AG04449 (cell line): ENCODE measurements at regions not wholly inside any gene's neighbourhood (a gene's known extent, or its start where the extent isn't known, plus 50 kb on each side); places are given as distances from the start of the nearest gene placed in this dataset.

Experiments
- CTCF ChIA-PET: fragments of 350-600 bp; formaldehyde crosslinking; extraction: SDS; loops from one replicate; lab custom pipeline; 2021; ENCODE audit warnings: antibody characterized with exemption; lab: Yijun Ruan, JAX
- POLR2A ChIA-PET: fragments of 400-600, 350-600 bp; formaldehyde crosslinking; extraction: SDS; loops from one replicate; lab custom pipeline; 2020; ENCODE audit warnings: antibody characterized with exemption, inconsistent platforms; lab: Yijun Ruan, JAX
- DNase-seq: peaks from one replicate; pipeline ENCODE4 v3.0.0-alpha.2; 2010; ENCODE audit warnings: low read depth, low spot score
- H3K4me3 ChIP-seq: 2 replicates; pipeline ENCODE4 v1.5.1; 2011; ENCODE audit warnings: low read depth, mild to moderate bottlenecking, control low read depth, low read length
- TF ChIP-seq, protein P1 (sequence below): IDR thresholded peaks from one replicate; pipeline ENCODE4 v1.5.1; 2011; ENCODE audit warnings: mild to moderate bottlenecking, moderate library complexity, low read length, control low read depth, inconsistent platforms; ENCODE audit not compliant: insufficient read depth; ENCODE audit errors: missing control alignments

DNA sequence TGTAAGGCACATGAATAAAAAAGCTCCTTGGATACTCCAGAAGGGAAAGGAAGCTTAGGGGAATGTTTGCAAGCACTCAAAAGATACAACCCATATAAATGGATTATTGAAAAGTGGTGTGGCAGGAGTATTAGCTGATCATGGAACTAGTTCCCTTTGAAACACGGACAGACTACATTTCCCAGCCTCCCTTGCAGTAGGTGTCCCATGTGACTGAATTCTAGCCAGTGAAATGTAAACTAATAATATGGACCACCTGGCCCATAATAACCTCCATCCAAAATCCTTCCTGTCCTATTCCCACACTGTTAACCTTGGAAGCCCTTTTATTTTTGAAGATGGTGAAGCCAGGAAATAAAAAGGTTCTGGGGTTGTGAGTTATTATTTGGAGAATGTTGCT is 242.3 kb downstream of the SUDS3 start:
- ChIA-PET POLR2A (no interaction called here), CTCF (no interaction called here)
- no peak overlapping the region for H3K4me3 ChIP-seq
- no peak for DNase-seq
- TF ChIP-seq, protein P1, sequence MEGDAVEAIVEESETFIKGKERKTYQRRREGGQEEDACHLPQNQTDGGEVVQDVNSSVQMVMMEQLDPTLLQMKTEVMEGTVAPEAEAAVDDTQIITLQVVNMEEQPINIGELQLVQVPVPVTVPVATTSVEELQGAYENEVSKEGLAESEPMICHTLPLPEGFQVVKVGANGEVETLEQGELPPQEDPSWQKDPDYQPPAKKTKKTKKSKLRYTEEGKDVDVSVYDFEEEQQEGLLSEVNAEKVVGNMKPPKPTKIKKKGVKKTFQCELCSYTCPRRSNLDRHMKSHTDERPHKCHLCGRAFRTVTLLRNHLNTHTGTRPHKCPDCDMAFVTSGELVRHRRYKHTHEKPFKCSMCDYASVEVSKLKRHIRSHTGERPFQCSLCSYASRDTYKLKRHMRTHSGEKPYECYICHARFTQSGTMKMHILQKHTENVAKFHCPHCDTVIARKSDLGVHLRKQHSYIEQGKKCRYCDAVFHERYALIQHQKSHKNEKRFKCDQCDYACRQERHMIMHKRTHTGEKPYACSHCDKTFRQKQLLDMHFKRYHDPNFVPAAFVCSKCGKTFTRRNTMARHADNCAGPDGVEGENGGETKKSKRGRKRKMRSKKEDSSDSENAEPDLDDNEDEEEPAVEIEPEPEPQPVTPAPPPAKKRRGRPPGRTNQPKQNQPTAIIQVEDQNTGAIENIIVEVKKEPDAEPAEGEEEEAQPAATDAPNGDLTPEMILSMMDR = no peak

DNA sequence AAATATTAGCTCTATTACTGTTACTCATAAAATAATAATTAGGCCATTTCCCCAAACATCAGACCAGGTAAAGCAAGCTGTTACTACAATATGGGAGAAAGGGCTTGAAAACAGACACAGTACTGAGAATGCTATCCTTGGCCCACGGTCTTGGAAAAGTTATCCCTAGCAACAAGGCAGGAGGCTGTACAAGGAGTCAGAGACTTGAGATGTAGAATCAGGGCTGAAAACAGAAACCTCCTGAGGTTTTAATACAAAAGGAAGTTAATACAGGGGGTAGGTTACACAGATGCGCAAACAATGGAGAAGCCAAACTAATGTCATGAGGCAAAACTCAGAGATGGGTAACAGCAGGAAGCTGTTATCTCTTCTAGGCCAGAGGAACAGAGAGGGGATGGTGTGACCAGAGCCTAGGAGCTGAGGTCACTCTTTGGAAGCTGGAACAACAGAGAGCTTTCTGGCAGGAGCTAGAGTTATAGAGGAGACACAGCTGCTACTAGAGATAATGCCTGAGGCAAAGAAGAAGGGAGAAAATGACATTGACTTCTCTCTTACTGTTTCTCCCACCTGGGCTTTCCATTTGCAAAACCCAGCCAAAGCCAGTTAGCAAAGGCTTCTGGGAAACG is 248.8 kb downstream of the SUDS3 start:
- CTCF ChIA-PET = no interaction called here
- no peak for DNase-seq

DNA sequence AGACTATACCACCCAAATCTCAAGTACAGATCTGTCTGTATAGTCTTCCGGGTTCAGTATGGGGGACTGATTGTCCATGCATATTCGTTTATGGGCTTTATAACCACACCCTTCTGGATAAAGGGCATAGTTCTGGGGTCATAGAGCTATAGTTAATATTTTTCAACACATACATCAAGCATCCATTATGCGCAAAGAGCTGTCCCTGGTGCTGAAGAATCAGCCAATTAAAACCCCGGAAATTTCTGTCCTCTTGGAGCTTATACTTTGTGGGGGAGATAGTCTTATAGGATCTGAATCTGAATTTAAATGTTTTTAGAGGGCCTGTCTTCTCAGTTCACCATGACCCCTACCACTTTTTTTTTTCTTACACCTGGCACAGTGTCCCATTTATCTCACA is 256.7 kb downstream of the SUDS3 start:
- ChIA-PET POLR2A (no interaction called here), CTCF (no interaction called here)
- no peak for DNase-seq
- TF ChIP-seq, protein P1 = no peak
- H3K4me3 ChIP-seq = no peak overlapping the region

More for the DNA sequence above, 248.8 kb downstream of the SUDS3 start:
- TF ChIP-seq, protein P1 = no peak
- POLR2A ChIA-PET = no interaction called here
- no peak overlapping the region for H3K4me3 ChIP-seq

DNA sequence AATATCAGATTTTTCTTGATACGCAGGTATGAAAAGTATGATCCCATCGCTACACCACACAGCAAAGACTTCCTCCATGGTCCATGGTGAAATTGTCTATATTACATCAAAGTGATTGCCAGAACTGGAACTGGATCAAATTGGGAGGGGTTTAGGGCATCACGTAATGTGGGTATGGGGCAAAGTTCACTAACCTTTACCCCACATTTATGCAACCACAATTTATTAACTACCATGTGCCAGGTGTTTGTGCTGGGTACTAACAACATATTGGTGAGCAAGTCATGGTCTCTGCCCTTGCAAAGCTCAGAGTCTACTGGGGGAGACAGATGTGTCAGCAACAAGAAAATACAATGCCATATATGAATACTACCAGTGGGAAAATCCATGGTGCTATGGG is 258.9 kb downstream of the SUDS3 start:
- ChIA-PET CTCF (no interaction called here), POLR2A (no interaction called here)
- TF ChIP-seq, protein P1 = no peak
- DNase-seq = no peak
- H3K4me3 ChIP-seq = no peak overlapping the region

DNA sequence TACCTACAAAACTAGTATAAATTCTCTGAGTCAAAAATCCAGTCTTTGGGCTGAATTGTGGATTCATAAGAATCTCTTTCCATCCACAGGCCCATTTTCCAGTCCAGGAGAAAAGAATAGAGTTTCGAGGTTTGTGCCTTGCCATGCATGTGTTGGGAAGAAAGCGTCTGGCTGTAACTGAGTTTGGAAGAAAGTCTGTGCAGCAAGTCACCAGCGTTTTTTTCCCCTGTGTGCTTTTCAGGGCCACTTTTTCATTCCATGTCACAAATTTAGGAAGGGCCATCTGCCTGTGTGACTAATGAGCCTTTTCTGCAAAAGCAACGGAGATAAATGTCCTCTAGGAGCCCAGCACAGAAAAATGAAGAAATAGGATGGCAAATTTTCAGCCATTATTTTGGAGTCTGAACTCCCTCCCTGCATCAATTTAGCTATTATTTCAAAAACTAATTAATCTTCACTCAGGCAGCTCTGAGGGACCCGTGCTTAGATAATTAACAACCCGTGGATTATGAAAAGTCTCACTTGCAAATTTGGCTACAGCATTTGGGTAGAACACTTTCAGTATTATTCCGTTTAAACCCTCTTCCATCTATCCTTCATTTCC is 261.5 kb downstream of the SUDS3 start:
- no peak for DNase-seq
- ChIA-PET POLR2A (no interaction called here), CTCF (no interaction called here)
- no peak overlapping the region for H3K4me3 ChIP-seq
- TF ChIP-seq, protein P1 = no peak

DNA sequence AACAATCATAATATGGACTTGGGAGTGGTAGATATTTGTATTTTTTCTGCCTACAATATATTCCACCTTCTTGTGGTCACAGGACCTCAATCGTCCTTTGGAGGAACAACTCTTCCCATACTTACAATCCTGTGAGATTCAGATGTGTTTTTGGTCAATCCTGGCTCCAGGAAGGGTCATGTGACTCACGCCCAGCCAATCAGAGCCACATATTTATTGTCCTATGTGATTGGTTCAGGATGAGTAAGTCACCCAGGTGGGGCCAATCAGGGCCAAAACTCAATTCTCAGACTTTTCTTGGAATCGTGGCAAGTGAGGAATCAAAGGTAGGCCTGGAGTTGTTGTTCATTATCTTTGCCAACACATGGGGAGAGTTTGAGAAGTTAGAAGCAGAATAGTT is 264.9 kb downstream of the SUDS3 start:
- no peak for DNase-seq
- no peak overlapping the region for H3K4me3 ChIP-seq
- TF ChIP-seq, protein P1 = no peak
- ChIA-PET CTCF (no interaction called here), POLR2A (no interaction called here)
